Right renal cortex interstitium (tissue), 3 donors: ENCODE measurements at regions not wholly inside any gene's neighbourhood (a gene's known extent, or its start where the extent isn't known, plus 50 kb on each side); places are given as distances from the start of the nearest gene placed in this dataset.

Experiments
- DNase-seq, 3 donors: peaks; one replicate each; pipeline ENCODE4 v3.0.0-alpha.2; 2013; ENCODE audit warnings: low read depth in 3 of 3, low spot score in 2 of 3

GRCh38 chr4:73001885-73002284 is 67.6 kb downstream of the COX18 start:
- DNase-seq: no peak

GRCh38 chr4:72997409-72997808 is 72.1 kb downstream of the COX18 start:
- DNase-seq: no peak

DNA sequence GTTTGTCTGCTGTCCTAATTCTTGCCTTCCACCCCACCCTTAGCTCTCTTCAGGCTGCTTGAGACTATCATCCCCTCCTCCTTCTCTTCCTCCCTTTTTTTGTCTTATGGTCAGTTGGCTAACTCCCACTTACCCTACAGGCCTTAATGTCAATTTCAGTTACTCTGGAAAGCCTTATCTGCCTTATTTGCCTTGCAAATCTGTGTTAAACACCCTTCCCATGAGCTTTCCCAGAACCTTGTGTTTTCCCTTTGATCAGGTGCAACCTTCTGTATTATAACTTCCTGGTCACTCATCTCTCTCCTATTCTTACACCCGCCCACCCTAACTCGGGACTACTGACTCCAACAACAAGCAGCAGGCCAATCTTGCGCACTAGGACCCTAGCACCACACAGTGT is 74.8 kb downstream of the COX18 start:
- DNase-seq: no peak

DNA sequence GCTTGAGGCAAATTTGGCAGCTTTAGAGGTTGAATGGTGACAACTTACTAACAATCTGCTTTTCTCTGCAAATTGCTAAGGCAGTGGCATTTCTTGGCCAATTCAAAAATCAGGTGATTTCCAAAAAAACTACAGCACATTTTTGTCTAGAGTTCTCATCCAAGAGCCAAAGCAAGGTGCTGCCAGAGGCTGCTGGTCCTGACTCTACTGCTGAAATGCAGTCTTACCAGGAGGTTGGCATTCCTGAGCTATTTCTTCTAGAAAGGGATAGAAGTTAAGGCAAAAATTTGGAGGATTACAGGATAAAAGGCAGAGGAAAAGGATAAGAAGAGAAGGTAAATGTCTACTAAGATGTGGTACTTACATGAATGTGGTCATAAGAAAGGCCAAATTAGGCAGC is 75.6 kb downstream of the COX18 start:
- DNase-seq: no peak

- DNase-seq: no peak
These were observed 77.6 kb downstream of the COX18 start for GRCh38 chr4:72991873-72992272.

GRCh38 chr4:72987741-72988729 is 81.5 kb downstream of the COX18 start:
- no peak for DNase-seq

- DNase-seq: no peak
These were observed 85.2 kb downstream of the COX18 start for GRCh38 chr4:72984351-72984750.

GRCh38 chr4:72983709-72984108 is 85.8 kb downstream of the COX18 start:
- DNase-seq: no peak

GRCh38 chr4:72977936-72978485 is 91.5 kb downstream of the COX18 start:
- DNase-seq: no peak

GRCh38 chr4:72975488-72975784 is 94.1 kb downstream of the COX18 start:
- DNase-seq: no peak

DNA sequence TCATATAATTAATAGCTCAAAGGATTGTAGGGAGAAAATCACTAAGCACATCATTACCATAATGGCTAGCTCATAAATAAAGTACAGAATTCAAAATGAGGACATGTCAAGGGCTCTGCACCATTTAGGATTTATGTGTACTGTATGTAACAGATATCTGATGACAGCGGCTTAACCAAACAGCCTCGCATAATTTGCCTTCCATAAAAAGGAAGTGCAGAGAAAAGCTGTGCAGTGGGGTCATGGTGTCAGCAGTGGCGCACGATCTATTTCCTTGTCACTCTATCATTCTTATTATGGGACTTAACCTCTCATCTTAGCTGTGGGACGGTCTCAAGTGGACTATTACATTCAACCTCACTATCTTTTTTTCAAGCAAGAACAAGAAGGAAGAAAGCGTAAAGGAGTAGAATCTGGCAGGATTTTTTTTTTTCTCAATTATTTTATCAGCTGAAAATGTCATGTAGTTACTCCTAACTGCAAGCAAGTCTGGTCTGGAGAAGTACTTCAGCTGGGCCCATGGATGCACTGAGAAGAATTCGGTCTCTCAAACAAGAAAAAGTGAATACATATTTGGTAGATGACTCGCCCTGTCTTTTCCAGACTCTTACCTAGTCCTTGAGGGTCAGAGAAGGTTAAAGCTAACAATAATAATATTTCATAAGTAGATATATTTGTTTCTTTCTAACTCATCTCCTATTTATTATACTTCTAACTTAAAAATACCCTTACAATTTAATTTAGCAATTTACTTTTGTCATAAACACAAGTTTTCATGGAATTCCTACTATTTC is 94.6 kb downstream of the COX18 start:
- no peak for DNase-seq

- DNase-seq: no peak
These were observed 97.9 kb downstream of the COX18 start for GRCh38 chr4:72971572-72971971.

DNA sequence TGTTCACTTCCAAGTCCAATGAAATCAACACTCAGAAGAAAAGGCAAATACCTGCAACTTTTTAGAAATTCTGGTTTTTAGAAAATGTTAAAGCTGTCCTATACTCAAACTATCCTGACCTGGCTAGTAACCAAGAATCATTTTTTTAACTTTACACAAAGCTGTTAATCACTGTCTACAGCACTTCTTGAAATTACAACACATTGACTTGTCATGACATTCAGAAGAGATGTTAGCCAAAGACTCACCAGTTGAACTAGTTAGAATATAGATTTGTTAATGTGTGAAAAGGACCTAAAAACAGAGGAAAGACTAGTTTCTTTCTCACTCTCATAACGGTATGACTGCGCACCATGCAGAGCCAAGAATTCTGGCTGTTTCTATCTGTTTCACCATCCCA is 98.8 kb downstream of the COX18 start:
- DNase-seq: no peak

DNA sequence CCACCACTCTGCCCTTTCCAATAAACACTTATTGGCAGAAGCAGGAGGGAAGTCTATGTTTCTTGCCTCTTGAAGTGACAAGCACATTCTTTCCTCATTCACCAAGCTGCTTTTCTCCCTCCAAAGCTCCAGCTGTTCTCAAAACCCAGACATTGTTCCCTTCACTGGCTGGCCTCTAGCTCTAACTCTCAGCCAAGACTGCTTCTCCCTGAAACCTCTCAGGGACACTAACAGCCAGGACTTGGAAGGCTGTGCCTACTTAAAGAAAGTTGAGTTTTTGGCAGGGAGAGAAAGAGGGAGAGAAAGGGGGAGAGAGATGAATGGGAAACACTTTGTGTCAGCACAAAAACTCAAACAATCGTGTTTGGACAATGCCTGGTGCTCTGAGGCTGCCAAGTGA is 99.5 kb downstream of the COX18 start:
- no peak for DNase-seq

GRCh38 chr4:72966652-72967051 is 102.9 kb downstream of the COX18 start:
- DNase-seq: no peak

DNA sequence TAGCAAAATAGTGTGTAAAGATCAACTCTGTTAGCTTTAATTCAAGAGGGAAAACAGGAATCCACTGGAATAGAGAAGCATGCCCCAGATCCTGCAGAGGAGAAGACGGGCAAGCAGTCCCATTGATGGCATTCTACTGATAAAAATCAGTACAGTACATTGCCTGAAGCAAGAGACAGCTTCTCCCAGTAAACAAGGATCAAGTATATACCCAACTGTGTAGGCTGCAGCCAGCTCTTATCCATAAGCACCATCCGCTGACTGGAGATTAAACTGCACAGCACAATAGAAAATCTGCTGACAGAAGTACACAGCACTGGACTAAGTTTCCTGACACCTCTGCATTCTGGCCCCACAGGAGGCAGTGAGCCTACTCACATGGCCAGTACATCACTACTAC is 110.1 kb downstream of the COX18 start:
- DNase-seq: no peak

DNA sequence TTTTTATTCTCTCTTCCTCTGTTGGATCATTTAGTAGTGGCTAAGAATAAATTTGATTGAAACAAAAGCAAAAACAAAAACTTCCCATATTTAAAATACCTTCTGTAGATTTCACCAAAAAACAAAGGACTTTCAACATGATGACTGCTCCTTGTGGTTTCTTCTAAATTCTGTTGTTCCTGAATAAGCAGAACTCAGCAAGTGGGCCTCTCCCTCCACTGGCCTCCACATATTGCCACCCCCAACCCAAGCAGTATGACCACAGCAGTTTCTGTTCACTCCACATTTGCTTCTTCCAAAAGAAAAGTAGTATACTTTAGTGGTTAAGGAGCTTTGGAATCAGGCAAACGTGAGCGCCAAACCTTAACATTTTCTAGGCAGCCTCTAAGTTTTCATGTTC is 114.7 kb downstream of the COX18 start:
- DNase-seq: no peak

GRCh38 chr4:72953571-72953970 is 115.9 kb downstream of the COX18 start:
- DNase-seq: no peak

- no peak for DNase-seq
These were observed 117.9 kb downstream of the COX18 start for GRCh38 chr4:72951628-72952027.

DNA sequence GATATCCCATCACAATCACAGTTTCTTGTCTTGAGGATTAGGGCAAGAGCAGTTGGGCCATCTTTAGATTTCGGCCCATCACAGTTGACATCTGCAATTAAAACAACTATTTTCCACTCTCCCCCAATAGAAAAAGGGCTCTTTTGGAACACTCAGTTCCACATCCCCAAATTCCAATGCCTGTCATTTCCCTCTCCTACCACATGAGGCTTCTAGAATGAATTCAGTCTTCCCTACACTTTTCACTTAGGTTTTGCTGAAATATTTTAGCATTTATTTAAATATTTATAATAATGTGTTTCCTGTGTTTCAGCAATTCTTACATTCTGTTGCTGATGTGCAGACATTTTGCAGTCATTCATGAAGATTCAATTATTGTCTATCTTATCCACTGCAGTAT is 118.4 kb downstream of the COX18 start:
- DNase-seq: no peak

- DNase-seq: no peak
These were observed 121.4 kb downstream of the COX18 start for GRCh38 chr4:72948080-72948479.
